KG1 (cell line): ENCODE measurements at regions not wholly inside any gene's neighbourhood (a gene's known extent, or its start where the extent isn't known, plus 50 kb on each side); places are given as distances from the start of the nearest gene placed in this dataset.
"Not testable (repeated sequence)": the region's sequence is repeated elsewhere in the genome, so short reads cannot be mapped to it uniquely, and the experiment has no call there.

Experiments used
- DNase-seq: peaks from one replicate; lab custom pipeline; 2025; lab: John Stamatoyannopoulos, UW

GRCh38 chr9:117775591-117775990 is 71.4 kb downstream of the TLR4 start:
- no peak for DNase-seq

DNA sequence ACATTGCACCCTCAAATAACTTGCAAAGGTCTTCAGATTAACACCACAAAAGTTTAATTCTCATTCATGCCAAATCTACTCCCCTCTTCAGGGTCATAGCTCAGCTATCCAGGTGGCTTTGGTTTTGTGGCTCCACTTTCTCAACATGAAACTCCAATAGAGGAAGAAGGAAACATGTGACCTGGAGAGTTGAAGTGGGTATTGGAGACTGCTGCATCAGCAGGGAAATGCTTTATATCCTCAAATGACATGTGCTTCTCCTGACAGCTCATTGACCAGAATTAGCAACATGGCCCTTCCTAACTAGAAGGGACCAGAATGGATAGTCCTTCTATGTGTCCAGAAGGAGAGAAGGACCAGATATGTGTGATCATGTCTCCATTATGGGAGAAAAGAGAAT is 73.6 kb downstream of the TLR4 start:
- DNase-seq, result no peak

GRCh38 chr9:117779760-117780159 is 75.6 kb downstream of the TLR4 start:
- no peak for DNase-seq

GRCh38 chr9:117782931-117783788 is 79.0 kb downstream of the TLR4 start:
- peak; percentile 40 for DNase-seq

DNA sequence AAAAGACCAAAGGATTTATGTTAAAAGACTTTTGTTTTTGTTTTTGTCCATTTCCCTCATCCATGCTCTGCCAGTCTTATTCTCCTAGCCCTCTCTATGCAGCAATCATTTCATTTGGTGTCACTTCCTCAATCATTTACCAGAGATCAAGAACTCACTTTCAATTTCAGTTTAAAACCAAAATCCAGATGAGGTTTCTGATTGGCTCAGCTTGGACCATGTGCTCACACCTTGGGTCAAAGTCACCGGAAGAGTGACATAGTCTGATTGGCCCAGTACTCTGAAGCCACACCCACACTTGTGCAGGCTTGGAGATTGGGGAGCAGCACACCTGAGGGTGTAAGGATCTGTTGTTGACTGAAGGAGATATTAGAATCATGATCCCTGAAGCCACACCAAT is 79.6 kb downstream of the TLR4 start:
- no peak for DNase-seq

DNA sequence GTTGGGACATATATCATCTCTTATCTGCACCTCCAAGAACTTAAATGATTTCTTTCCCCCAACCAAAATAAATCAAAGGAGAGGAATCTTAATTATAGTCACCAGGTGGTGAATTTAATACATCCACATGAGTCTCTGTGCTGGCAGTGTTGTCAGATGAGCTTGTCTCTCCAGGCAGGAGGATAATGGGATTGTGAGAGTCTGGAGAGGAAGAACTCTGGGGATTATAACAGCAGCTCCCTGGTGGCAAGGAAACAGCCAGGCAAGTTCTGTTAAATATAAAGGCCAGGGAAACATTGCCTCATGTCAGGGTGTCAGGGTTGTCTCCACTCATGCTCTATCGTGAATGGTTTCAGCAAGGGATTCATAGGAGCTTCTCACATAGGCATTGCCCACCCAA is 80.8 kb downstream of the TLR4 start:
- no peak for DNase-seq

DNA sequence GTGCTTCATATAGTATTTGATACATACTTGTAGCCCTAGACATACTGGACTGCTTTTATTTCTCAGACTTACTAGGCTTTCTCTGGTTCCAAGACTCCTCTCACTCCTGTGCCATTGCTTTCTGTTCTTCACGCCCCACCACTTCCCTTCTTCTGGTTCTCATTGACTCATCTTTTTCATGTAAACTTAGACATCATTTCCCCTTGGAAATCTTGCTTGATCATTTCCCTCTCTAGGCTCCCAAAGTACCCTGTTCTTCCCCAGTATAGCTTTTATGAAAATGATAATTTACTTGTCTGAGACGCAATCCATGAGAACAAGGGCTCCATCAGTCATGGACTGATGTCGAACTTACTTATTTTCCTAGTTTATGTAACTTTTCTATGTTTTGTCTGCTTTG is 83.5 kb downstream of the TLR4 start:
- no peak for DNase-seq

DNA sequence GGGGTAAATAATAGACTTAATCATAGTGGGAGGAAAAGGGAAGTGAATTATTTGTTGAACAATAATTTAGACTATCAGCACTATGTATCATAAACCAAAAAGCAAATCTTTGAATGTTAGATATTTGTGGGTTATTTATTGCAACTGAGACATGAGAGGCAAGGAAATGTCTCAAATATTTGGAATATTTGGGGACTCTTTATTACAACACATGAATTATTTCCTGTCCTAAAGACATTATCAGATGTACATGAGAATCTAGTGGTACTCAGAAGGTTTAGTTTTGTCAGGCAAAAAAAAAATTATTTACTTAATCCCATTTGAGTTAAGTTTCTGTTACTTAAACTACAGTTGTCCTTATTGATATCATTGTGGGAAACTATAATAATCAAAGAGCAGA is 91.1 kb downstream of the TLR4 start:
- DNase-seq, result no peak

DNA sequence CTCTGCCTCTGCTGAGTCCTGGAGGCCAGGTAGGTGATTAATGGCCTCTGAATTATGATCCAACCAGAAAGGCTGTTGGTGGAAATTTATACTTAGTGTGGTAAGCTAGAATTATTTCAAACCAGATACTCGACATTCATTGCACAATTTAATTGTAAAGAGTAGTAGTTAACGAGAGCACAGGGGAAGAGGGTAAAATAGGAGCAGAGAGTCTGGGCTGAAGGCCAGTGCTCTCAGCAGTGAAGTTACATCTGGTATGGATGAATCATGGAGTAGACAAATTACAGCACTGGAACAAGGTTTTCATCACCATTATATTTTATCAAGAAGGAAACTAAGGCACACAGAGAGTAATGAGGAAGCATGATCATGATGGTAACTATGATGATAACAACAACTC is 92.5 kb downstream of the TLR4 start:
- no peak for DNase-seq

DNA sequence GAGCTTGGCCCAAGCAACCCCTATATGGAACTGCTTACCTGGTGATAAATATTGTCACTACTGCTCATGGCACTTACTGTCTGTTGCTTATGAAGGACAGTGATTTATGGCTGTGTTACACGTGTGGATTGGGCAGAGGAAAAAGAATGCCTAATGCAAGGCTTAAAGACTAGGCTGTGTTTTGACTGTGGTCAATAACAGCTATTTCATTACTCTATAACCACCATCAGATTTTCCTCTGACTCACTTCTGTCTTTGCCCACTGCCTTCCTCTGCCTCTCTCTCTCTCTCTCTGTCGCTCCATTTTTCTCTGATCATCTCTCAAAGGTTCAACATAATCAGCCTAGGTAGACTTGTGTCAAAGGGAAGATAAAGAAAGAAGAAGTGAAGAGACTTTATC is 96.2 kb downstream of the TLR4 start:
- DNase-seq, result no peak

DNA sequence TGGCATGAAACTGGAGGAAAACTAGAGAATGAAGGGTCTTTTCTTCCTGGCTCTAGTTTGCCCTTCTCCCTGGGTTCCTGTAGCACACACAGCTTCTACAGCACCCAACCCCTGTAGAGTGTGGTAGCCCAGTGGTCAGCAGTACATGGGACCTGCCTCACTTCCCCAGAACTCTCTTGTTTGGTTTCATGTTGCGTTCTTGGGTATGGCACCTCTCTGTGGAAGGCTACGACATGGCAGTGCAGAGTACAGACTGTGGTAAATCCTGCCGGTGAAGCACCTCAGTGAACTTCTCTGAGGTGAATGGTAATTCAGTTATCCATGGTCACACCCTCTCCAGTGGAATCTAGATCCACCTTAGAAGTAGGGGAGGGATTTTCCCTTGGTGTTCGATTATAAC is 105.5 kb downstream of the TLR4 start:
- no peak for DNase-seq

DNA sequence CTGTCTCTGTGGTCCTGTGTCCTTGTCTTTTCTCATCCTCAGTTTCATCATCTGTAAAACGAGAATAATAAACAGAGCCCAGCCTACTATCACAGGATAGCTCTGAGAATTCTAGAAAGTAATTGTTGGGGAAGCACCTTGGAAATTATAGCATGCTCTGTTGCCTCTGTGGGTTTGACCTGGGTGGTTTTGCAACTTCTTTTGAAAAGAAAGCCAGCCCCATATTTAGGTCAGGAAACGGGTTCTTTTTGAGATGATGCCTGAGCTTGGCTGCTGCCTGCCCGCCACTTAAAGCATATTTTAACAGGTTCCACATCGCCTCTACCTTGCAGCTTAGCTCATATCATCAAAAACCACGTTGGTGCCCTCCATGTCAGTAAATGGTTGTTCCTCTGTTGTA is 111.1 kb downstream of the TLR4 start:
- DNase-seq, result no peak

- no peak for DNase-seq
These were observed 111.7 kb downstream of the TLR4 start for GRCh38 chr9:117815948-117816347.

GRCh38 chr9:117821954-117822353 is 117.8 kb downstream of the TLR4 start:
- DNase-seq, result no peak

GRCh38 chr9:117823576-117823975 is 119.4 kb downstream of the TLR4 start:
- DNase-seq, result no peak

DNA sequence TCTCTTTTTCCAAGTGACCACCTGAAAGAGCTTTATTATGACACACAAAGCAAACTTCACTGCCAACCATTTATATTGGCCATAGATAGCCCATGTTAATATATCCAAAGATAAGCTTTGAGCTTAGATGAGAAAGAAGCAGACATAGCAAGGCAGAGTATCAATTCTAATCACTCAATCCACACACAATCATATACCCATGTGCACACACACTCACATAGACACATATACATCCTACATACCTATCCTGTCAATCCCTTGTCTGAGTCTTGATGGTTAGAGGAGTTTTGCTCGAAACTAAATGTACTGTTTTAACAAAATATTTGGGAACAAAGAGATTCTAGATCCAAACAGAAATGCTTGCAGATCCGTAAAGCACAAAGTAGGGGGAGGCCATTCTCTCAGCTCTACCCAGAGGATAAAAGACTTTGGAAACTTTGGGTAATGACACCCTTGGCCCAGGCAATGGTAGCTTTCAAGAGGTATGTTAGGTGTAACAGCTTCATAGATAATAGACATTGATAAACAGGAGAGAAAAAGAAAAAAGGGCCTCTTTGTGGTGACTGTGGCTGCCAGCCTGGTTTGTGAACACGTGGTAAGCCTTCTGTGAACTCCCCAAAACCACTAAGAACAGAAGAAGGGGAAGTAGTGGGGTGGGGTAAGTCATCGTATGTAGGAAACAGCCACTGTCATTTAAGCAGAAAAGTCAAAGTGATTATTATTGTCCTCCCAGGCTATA is 121.6 kb downstream of the TLR4 start:
- DNase-seq, result peak; percentile 45

DNA sequence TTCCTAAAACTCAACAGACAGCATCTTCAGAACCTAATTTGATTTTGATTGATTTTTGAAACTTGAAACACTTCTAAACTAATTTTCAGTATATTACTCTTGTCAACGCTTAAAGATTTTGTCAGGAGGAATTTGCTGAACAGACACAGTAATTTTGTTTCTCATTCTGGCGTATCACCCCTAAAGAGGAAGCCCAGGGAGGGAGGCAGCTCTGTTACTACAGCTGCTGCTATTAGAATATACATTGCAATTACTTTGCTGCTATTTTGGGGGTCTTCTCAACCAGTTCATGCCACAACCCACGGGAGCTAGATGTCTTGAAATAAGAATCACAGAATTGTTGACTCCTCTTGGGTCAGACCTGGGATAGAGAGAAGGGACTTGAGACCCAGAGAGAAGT is 122.6 kb downstream of the TLR4 start:
- DNase-seq, result no peak

DNA sequence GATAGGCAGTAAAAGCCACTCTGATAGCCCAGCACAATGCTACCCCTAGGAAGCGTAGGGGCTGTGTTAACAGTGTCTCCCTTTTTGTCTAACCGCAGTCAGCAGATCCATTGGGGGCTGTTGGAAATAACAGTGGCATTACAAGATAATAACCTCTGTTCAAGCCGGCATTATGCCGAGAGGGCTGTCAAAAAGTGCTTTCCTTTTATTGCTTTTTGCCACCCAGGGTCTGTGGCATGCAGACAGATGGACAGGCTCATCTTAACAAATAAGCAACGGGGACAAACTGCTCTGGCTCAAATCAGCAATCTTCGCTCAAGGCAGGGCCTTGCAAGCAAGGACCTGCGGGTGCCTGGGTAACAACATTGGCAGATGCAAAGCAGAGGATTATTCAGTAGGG is 123.3 kb downstream of the TLR4 start:
- DNase-seq, result no peak

GRCh38 chr9:117828466-117828865 is 124.3 kb downstream of the TLR4 start:
- DNase-seq, result no peak

- no peak for DNase-seq
These were observed 131.6 kb downstream of the TLR4 start for GRCh38 chr9:117835798-117836197.

DNA sequence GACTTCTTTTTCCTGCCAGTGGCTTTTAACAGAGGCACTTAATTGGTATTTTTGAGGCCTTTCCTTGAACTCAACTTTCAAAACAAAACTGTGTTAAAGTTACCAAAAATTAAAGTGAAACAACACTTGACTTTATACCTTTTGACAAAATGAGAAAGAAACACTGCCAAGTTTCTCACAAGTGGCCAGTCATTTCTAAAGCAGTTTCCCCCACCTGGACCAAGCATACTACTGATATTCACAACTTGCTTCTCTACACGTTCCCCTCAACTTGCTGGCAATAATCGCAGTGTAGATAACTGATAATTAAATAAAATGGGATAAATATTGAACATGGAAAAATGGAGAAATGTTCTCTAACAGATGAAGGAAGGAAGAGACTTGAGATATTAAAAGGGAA is 135.7 kb downstream of the TLR4 start:
- no peak for DNase-seq

GRCh38 chr9:117851836-117852461 is 147.7 kb downstream of the TLR4 start:
- DNase-seq, result not testable (repeated sequence)

- DNase-seq, result no peak
These were observed 154.4 kb downstream of the TLR4 start for GRCh38 chr9:117858561-117858960.
